ENCODE measurements at regions not wholly inside any gene's neighbourhood (a gene's known extent, or its start where the extent isn't known, plus 50 kb on each side); places are given as distances from the start of the nearest gene placed in this dataset.

- H3K4me3 Mint-ChIP-seq, result no peak overlapping the region
- no peak for DNase-seq (ENCODE audit: low read depth, low spot score)
- peaks cover 3% of the 10 kb centered on the region for H3K4me1 Mint-ChIP-seq
- no peaks in the 10 kb centered on the region for H3K36me3 Mint-ChIP-seq (ENCODE audit: low read depth)
- no peak overlapping the region for H3K27ac Mint-ChIP-seq (ENCODE audit: unreplicated experiment)
- H3K9me3 Mint-ChIP-seq, result no peaks in the 10 kb centered on the region
- no peak for TF ChIP-seq CTCF (conservative IDR thresholded peaks at IDR 0.05)
- H3K27me3 Mint-ChIP-seq (ENCODE audit: low read depth), result no peaks in the 10 kb centered on the region
Measured at GRCh38 chr6:47162793-47163192, 120.7 kb upstream of the ADGRF1 start.

GRCh38 chr6:47162231-47162630 is 120.1 kb upstream of the ADGRF1 start:
- no peak for DNase-seq (ENCODE audit: low read depth, low spot score)
- no peak overlapping the region for H3K4me3 Mint-ChIP-seq
- no peaks in the 10 kb centered on the region for H3K4me1 Mint-ChIP-seq
- TF ChIP-seq CTCF (conservative IDR thresholded peaks at IDR 0.05), result no peak
- H3K9me3 Mint-ChIP-seq, result no peaks in the 10 kb centered on the region
- H3K36me3 Mint-ChIP-seq (ENCODE audit: low read depth), result no peaks in the 10 kb centered on the region
- H3K27ac Mint-ChIP-seq (ENCODE audit: unreplicated experiment), result no peak overlapping the region
- no peaks in the 10 kb centered on the region for H3K27me3 Mint-ChIP-seq (ENCODE audit: low read depth)

- Mint-ChIP-seq H3K36me3 (ENCODE audit: low read depth) (no peaks in the 10 kb centered on the region), H3K9me3 (no peaks in the 10 kb centered on the region), H3K27me3 (ENCODE audit: low read depth) (no peaks in the 10 kb centered on the region), H3K27ac (ENCODE audit: unreplicated experiment) (no peak overlapping the region), H3K4me1 (no peaks in the 10 kb centered on the region), H3K4me3 (no peak overlapping the region)
- no peak for DNase-seq (ENCODE audit: low read depth, low spot score)
- no peak for TF ChIP-seq CTCF (conservative IDR thresholded peaks at IDR 0.05)
Measured at GRCh38 chr6:47161176-47161687, 119.1 kb upstream of the ADGRF1 start.

- no peak overlapping the region for H3K4me3 Mint-ChIP-seq
- TF ChIP-seq CTCF (conservative IDR thresholded peaks at IDR 0.05), result no peak
- H3K27me3 Mint-ChIP-seq (ENCODE audit: low read depth), result no peaks in the 10 kb centered on the region
- no peak overlapping the region for H3K27ac Mint-ChIP-seq (ENCODE audit: unreplicated experiment)
- H3K4me1 Mint-ChIP-seq, result no peaks in the 10 kb centered on the region
- no peak for DNase-seq (ENCODE audit: low read depth, low spot score)
- H3K36me3 Mint-ChIP-seq (ENCODE audit: low read depth), result no peaks in the 10 kb centered on the region
- no peaks in the 10 kb centered on the region for H3K9me3 Mint-ChIP-seq
Measured at GRCh38 chr6:47160702-47161101, 118.6 kb upstream of the ADGRF1 start.

- Mint-ChIP-seq H3K27ac (ENCODE audit: unreplicated experiment) (no peak overlapping the region), H3K27me3 (ENCODE audit: low read depth) (no peaks in the 10 kb centered on the region), H3K36me3 (ENCODE audit: low read depth) (no peaks in the 10 kb centered on the region), H3K4me1 (no peaks in the 10 kb centered on the region), H3K9me3 (no peaks in the 10 kb centered on the region), H3K4me3 (no peak overlapping the region)
- TF ChIP-seq CTCF (conservative IDR thresholded peaks at IDR 0.05), result no peak
- no peak for DNase-seq (ENCODE audit: low read depth, low spot score)
Measured at GRCh38 chr6:47159763-47160162, 117.6 kb upstream of the ADGRF1 start.
